ENCODE measurements at regions not wholly inside any gene's neighbourhood (a gene's known extent, or its start where the extent isn't known, plus 50 kb on each side); places are given as distances from the start of the nearest gene placed in this dataset.

DNA sequence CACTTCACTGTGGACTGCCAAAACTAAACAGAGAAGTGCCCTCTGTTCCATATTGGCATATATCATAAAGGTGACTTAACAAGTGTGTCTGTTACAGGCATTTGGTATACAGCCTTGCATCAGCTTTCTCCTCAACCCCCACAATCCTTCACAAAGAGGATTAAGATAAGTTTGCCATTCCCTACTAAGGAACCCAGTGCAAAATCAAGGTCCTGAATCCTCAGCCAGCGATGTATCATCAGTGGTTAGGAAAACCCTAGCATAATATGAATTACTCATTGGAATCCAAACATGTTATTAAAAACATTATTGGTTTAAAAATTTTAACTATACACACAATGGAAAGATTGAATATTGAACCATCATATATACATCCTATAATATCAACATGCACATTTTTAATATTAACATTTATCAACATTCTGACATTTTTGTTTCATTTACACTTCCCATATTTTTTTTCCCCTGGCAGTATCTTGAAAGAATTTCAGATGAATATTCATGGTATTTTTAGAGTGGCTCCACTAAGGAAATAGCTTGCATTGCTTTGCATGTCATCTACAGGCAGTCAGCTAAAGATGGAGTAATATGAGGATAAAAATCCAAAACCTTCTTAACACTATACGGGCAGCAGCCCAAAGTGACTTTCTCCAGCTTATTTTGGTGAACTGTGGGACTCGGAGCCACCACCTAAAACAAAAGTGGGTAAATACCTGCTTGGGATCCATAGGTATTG lies 215.6 kb upstream of the CHRM2 start:
- no peak for TF ChIP-seq EZH2phosphoT487 (IDR thresholded peaks at IDR 0.05; ENCODE audit: borderline replicate concordance)
- TF ChIP-seq, protein P1, sequence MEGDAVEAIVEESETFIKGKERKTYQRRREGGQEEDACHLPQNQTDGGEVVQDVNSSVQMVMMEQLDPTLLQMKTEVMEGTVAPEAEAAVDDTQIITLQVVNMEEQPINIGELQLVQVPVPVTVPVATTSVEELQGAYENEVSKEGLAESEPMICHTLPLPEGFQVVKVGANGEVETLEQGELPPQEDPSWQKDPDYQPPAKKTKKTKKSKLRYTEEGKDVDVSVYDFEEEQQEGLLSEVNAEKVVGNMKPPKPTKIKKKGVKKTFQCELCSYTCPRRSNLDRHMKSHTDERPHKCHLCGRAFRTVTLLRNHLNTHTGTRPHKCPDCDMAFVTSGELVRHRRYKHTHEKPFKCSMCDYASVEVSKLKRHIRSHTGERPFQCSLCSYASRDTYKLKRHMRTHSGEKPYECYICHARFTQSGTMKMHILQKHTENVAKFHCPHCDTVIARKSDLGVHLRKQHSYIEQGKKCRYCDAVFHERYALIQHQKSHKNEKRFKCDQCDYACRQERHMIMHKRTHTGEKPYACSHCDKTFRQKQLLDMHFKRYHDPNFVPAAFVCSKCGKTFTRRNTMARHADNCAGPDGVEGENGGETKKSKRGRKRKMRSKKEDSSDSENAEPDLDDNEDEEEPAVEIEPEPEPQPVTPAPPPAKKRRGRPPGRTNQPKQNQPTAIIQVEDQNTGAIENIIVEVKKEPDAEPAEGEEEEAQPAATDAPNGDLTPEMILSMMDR (conservative IDR thresholded peaks at IDR 0.05; ENCODE audit: low read length) = no peak
- H3K27me3 ChIP-seq (ENCODE audit: insufficient read depth, low read length, poor library complexity, severe bottlenecking) = no peaks in the 10 kb centered on the region
- H3K79me2 ChIP-seq (ENCODE audit: insufficient read depth, low read length) = no peaks in the 10 kb centered on the region
- H3K36me3 ChIP-seq (ENCODE audit: insufficient read depth, low read length) = no peaks in the 10 kb centered on the region
- H3K9ac ChIP-seq (ENCODE audit: low read depth, low read length, poor library complexity, severe bottlenecking) = no peak overlapping the region
- H4K20me1 ChIP-seq (ENCODE audit: insufficient read depth, low read length, poor library complexity, severe bottlenecking) = no peaks in the 10 kb centered on the region
- H3K4me2 ChIP-seq (ENCODE audit: low read depth, low read length, poor library complexity, severe bottlenecking) = no peak overlapping the region
- H3K4me3 ChIP-seq (ENCODE audit: low read length, poor library complexity, severe bottlenecking) = no peak overlapping the region
- H3K4me1 ChIP-seq (ENCODE audit: insufficient read depth, low read length, poor library complexity, severe bottlenecking) = no peaks in the 10 kb centered on the region
- H2AFZ ChIP-seq (ENCODE audit: low read length) = no peak overlapping the region
- no peaks in the 10 kb centered on the region for H3K9me3 ChIP-seq (ENCODE audit: insufficient read depth, low read depth, low read length)
- H3F3A ChIP-seq (ENCODE audit: low read depth) = no peaks in the 10 kb centered on the region
- H3K9me2 ChIP-seq (replicated peaks; ENCODE audit: low read depth, low read length) = no peaks in the 10 kb centered on the region

DNA sequence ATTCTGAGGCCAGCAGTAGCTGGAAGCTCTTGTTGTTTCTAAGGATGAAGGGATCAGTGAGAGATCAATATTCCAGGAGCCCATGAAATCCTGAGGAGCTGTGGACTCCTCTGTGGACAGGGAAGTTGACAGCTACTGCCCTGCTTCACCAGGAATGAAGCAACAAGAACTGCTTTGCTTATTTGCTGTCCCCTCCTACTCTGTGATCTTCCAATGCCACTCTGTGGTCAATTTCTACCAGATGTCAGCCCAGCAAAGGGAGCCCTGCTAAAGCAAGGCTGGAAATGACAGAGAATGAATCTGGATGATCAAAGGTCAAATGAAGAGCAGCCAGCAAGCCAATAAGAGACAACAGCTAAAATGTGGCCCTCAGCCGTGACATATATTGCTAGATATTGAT lies 227.5 kb upstream of the CHRM2 start:
- H3K4me1 ChIP-seq (ENCODE audit: insufficient read depth, low read length, poor library complexity, severe bottlenecking) = no peaks in the 10 kb centered on the region
- no peak overlapping the region for H2AFZ ChIP-seq (ENCODE audit: low read length)
- no peaks in the 10 kb centered on the region for H4K20me1 ChIP-seq (ENCODE audit: insufficient read depth, low read length, poor library complexity, severe bottlenecking)
- no peaks in the 10 kb centered on the region for H3K27me3 ChIP-seq (ENCODE audit: insufficient read depth, low read length, poor library complexity, severe bottlenecking)
- H3K4me2 ChIP-seq (ENCODE audit: low read depth, low read length, poor library complexity, severe bottlenecking) = no peak overlapping the region
- H3K4me3 ChIP-seq (ENCODE audit: low read length, poor library complexity, severe bottlenecking) = no peak overlapping the region
- TF ChIP-seq EZH2phosphoT487 (IDR thresholded peaks at IDR 0.05; ENCODE audit: borderline replicate concordance) = no peak
- TF ChIP-seq, protein P1 (conservative IDR thresholded peaks at IDR 0.05; ENCODE audit: low read length) = no peak
- no peaks in the 10 kb centered on the region for H3K9me2 ChIP-seq (replicated peaks; ENCODE audit: low read depth, low read length)
- no peaks in the 10 kb centered on the region for H3F3A ChIP-seq (ENCODE audit: low read depth)
- H3K79me2 ChIP-seq (ENCODE audit: insufficient read depth, low read length) = no peaks in the 10 kb centered on the region
- no peaks in the 10 kb centered on the region for H3K9me3 ChIP-seq (ENCODE audit: insufficient read depth, low read depth, low read length)
- no peaks in the 10 kb centered on the region for H3K36me3 ChIP-seq (ENCODE audit: insufficient read depth, low read length)
- H3K9ac ChIP-seq (ENCODE audit: low read depth, low read length, poor library complexity, severe bottlenecking) = no peak overlapping the region

DNA sequence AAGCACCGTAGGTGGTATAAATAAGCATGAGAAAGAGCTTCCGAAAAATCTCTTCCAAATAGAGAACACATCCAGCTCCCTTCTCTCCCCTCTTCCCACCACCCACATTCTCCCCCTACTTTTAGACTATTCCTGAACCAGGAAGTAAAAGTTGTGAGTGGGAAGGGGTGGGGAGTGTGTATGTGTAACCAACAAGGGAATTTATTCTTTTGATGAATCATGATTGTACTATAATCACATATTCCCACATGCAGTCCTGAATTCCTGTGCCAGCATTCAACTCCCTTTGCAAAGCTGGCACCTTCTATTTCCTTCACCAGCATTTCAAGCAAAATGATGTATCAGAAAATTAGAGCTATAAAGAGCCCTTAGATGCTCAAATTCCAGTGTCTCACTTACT lies 230.6 kb upstream of the CHRM2 start:
- H2AFZ ChIP-seq (ENCODE audit: low read length) = no peak overlapping the region
- no peak for TF ChIP-seq EZH2phosphoT487 (IDR thresholded peaks at IDR 0.05; ENCODE audit: borderline replicate concordance)

DNA sequence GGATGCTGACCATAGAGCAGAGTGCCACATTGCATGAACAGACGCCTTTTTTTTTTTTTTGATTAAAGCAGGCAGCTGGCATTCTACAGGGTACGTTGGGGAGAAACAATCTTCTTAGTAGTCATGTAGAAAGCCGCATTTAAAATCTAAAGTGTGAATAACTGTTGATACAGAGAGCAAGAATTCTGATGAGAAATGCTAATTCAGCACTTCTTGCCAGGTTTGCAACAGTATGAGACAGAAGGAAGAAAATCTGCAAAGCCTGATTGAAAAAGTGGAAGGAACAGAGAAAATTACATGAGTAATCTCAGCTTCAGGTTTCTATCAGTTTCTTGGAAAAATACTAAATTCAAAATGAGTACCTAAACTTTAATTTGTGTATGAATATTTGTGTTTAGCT lies 232.7 kb upstream of the CHRM2 start:
- Histone ChIP-seq H3K4me2 (ENCODE audit: low read depth, low read length, poor library complexity, severe bottlenecking) (no peak overlapping the region), H3K79me2 (ENCODE audit: insufficient read depth, low read length) (no peaks in the 10 kb centered on the region)

More for the DNA sequence above, 230.6 kb upstream of the CHRM2 start:
- Histone ChIP-seq H3K9ac (ENCODE audit: low read depth, low read length, poor library complexity, severe bottlenecking) (no peak overlapping the region), H3K36me3 (ENCODE audit: insufficient read depth, low read length) (no peaks in the 10 kb centered on the region), H3K79me2 (ENCODE audit: insufficient read depth, low read length) (no peaks in the 10 kb centered on the region), H3K9me2 (replicated peaks; ENCODE audit: low read depth, low read length) (no peaks in the 10 kb centered on the region), H4K20me1 (ENCODE audit: insufficient read depth, low read length, poor library complexity, severe bottlenecking) (no peaks in the 10 kb centered on the region), H3K4me1 (ENCODE audit: insufficient read depth, low read length, poor library complexity, severe bottlenecking) (no peaks in the 10 kb centered on the region), H3K27me3 (ENCODE audit: insufficient read depth, low read length, poor library complexity, severe bottlenecking) (no peaks in the 10 kb centered on the region), H3K9me3 (ENCODE audit: insufficient read depth, low read depth, low read length) (no peaks in the 10 kb centered on the region), H3F3A (ENCODE audit: low read depth) (no peaks in the 10 kb centered on the region), H3K4me2 (ENCODE audit: low read depth, low read length, poor library complexity, severe bottlenecking) (no peak overlapping the region), H3K4me3 (ENCODE audit: low read length, poor library complexity, severe bottlenecking) (no peak overlapping the region)

More for the DNA sequence above, 232.7 kb upstream of the CHRM2 start:
- Histone ChIP-seq H3K9me3 (ENCODE audit: insufficient read depth, low read depth, low read length) (no peaks in the 10 kb centered on the region), H3F3A (ENCODE audit: low read depth) (no peaks in the 10 kb centered on the region), H3K4me3 (ENCODE audit: low read length, poor library complexity, severe bottlenecking) (no peak overlapping the region), H3K4me1 (ENCODE audit: insufficient read depth, low read length, poor library complexity, severe bottlenecking) (no peaks in the 10 kb centered on the region), H3K9ac (ENCODE audit: low read depth, low read length, poor library complexity, severe bottlenecking) (no peak overlapping the region), H2AFZ (ENCODE audit: low read length) (no peak overlapping the region), H3K27me3 (ENCODE audit: insufficient read depth, low read length, poor library complexity, severe bottlenecking) (no peaks in the 10 kb centered on the region), H3K9me2 (replicated peaks; ENCODE audit: low read depth, low read length) (no peaks in the 10 kb centered on the region), H3K36me3 (ENCODE audit: insufficient read depth, low read length) (no peaks in the 10 kb centered on the region), H4K20me1 (ENCODE audit: insufficient read depth, low read length, poor library complexity, severe bottlenecking) (no peaks in the 10 kb centered on the region)
- TF ChIP-seq, protein P1 (conservative IDR thresholded peaks at IDR 0.05; ENCODE audit: low read length) = no peak
- TF ChIP-seq EZH2phosphoT487 (IDR thresholded peaks at IDR 0.05; ENCODE audit: borderline replicate concordance) = no peak

Data from Loucy (cell line).